CD4-positive, alpha-beta T cell (primary cell): ENCODE measurements at regions not wholly inside any gene's neighbourhood (a gene's known extent, or its start where the extent isn't known, plus 50 kb on each side); places are given as distances from the start of the nearest gene placed in this dataset.
"Not testable (repeated sequence)": the region's sequence is repeated elsewhere in the genome, so short reads cannot be mapped to it uniquely, and the experiment has no call there.

Source experiments
- ATAC-seq: fragments of 200-7000 bp; cut with Tn5 transposase; one replicate; pipeline ENCODE4 v1.10.0; 2022; ENCODE audit warnings: mild to moderate bottlenecking; ENCODE audit not compliant: poor library complexity
- CTCF ChIA-PET: fragments of 350-600 bp; sonication (Branson Sonifier 250); formaldehyde crosslinking; loops from one replicate; lab custom pipeline; 2021; ENCODE audit warnings: antibody characterized with exemption, inconsistent platforms; lab: Charles Lee
- POLR2A ChIA-PET: fragments of 350-600 bp; sonication (Branson Sonifier 250); formaldehyde crosslinking; loops from one replicate; lab custom pipeline; 2021; ENCODE audit warnings: antibody characterized with exemption, inconsistent platforms; lab: Charles Lee
- DNase-seq, 14 experiments: peaks; one replicate each; pipeline ENCODE4 v3.0.0-alpha.2; 2013 to 2020; ENCODE audit warnings: mixed read lengths in 2 of 14
- H3K27ac ChIP-seq, 2 donors: one replicate each; pipeline versions ENCODE4 v1.5.1 to v1.7.0; 2013; ENCODE audit warnings: low read length in 2 of 2, low read depth in 1 of 2, mild to moderate bottlenecking in 1 of 2
- H3K27me3 ChIP-seq, 2 experiments: 1 replicate in 1 of 2; 2 replicates in 1 of 2; pipeline versions ENCODE4 v1.6.1 to v1.7.0; 2013; ENCODE audit warnings: low read length in 2 of 2, control low read depth in 1 of 2, mild to moderate bottlenecking in 1 of 2, moderate library complexity in 1 of 2; ENCODE audit not compliant: insufficient read depth in 2 of 2, control insufficient read depth in 1 of 2
- H3K36me3 ChIP-seq: one replicate; pipeline ENCODE4 v1.6.1; 2013; ENCODE audit warnings: low read length, control low read depth; ENCODE audit not compliant: insufficient read depth
- H3K4me1 ChIP-seq: one replicate; pipeline ENCODE4 v1.6.1; 2013; ENCODE audit warnings: low read length, control low read depth; ENCODE audit not compliant: insufficient read depth
- H3K4me3 ChIP-seq: one replicate; pipeline ENCODE4 v1.5.1; 2013; ENCODE audit warnings: mild to moderate bottlenecking, low read length, moderate library complexity
- H3K9me3 ChIP-seq, 2 experiments: 1 replicate in 1 of 2; 2 replicates in 1 of 2; pipeline versions ENCODE4 v1.6.1 to v1.7.0; 2013; ENCODE audit warnings: low read length in 2 of 2, mild to moderate bottlenecking in 2 of 2, control low read depth in 1 of 2, moderate library complexity in 1 of 2; ENCODE audit not compliant: control insufficient read depth in 1 of 2, insufficient read depth in 1 of 2
- H3K27ac Mint-ChIP-seq: one replicate; pipeline ENCODE4 v1.8.0; 2020; ENCODE audit warnings: mixed read lengths
- H3K27me3 Mint-ChIP-seq: one replicate; pipeline ENCODE4 v1.8.0; 2021; ENCODE audit warnings: mixed read lengths
- H3K36me3 Mint-ChIP-seq: one replicate; pipeline ENCODE4 v1.8.0; 2021; ENCODE audit warnings: low read depth, mixed read lengths
- H3K4me1 Mint-ChIP-seq: one replicate; pipeline ENCODE4 v1.8.0; 2021; ENCODE audit warnings: low read depth, mixed read lengths
- H3K4me3 Mint-ChIP-seq: one replicate; pipeline ENCODE4 v1.8.0; 2020; ENCODE audit warnings: mild to moderate bottlenecking, mixed read lengths
- H3K9me3 Mint-ChIP-seq: one replicate; pipeline ENCODE4 v1.8.0; 2020; ENCODE audit warnings: mixed read lengths
- CTCF ChIP-seq: fragments of 200-600 bp; IDR thresholded peaks from one replicate; pipeline ENCODE4 v1.8.0; 2022; ENCODE audit warnings: antibody characterized with exemption, mild to moderate bottlenecking
- intact Hi-C, 2 experiments: fragments of 100-400 bp; cut with DNase I in 1 of 2; cut with micrococcal nuclease in 1 of 2; formaldehyde crosslinking; loops; one replicate each; pipeline versions ENCODE4 v1.15.1 to v1.9.0; 2023 to 2025; cut with DNase I, micrococcal nuclease

GRCh38 chr10:28894146-28894545 lies 216.8 kb downstream of the BAMBI start:
- no peaks in the 10 kb centered on the region for H3K27me3 ChIP-seq
- no peaks in the 10 kb centered on the region for H3K9me3 ChIP-seq
- Mint-ChIP-seq H3K27me3 (no peaks in the 10 kb centered on the region), H3K36me3 (no peaks in the 10 kb centered on the region), H3K4me1 (no peaks in the 10 kb centered on the region), H3K4me3 (no peak overlapping the region), H3K27ac (no peak overlapping the region), H3K9me3 (peaks cover 2% of the 10 kb centered on the region)
- H3K36me3 ChIP-seq: no peaks in the 10 kb centered on the region
- no peak overlapping the region for H3K4me3 ChIP-seq
- no peak overlapping the region for H3K27ac ChIP-seq
- ChIA-PET CTCF (no interaction called here), POLR2A (no interaction called here)
- no peak for ATAC-seq
- intact Hi-C loops: no loop called here
- DNase-seq: no peak
- no peak for TF ChIP-seq CTCF
- H3K4me1 ChIP-seq: no peaks in the 10 kb centered on the region

- CTCF ChIA-PET: not testable (repeated sequence)
Observed at GRCh38 chr10:28895671-28896070, 218.3 kb downstream of the BAMBI start.

GRCh38 chr10:28896791-28897409 lies 219.6 kb downstream of the BAMBI start:
- H3K4me1 Mint-ChIP-seq, H3K4me1 ChIP-seq, H3K9me3 Mint-ChIP-seq, CTCF ChIA-PET, DNase-seq, H3K36me3 ChIP-seq, H3K4me3 ChIP-seq, H3K27ac Mint-ChIP-seq, H3K36me3 Mint-ChIP-seq, POLR2A ChIA-PET, H3K4me3 Mint-ChIP-seq, H3K27me3 Mint-ChIP-seq, intact Hi-C loops, H3K9me3 ChIP-seq, H3K27ac ChIP-seq, ATAC-seq, H3K27me3 ChIP-seq: not testable (repeated sequence)

More at GRCh38 chr10:28895671-28896070, 218.3 kb downstream of the BAMBI start:
- H3K4me3 Mint-ChIP-seq, H3K4me1 ChIP-seq, H3K4me3 ChIP-seq, ATAC-seq, POLR2A ChIA-PET, H3K27me3 Mint-ChIP-seq, intact Hi-C loops, H3K9me3 ChIP-seq, H3K27ac Mint-ChIP-seq, H3K36me3 ChIP-seq, H3K27me3 ChIP-seq, H3K9me3 Mint-ChIP-seq, H3K4me1 Mint-ChIP-seq, H3K36me3 Mint-ChIP-seq, H3K27ac ChIP-seq, DNase-seq: not testable (repeated sequence)

GRCh38 chr10:28897617-28898464 lies 220.5 kb downstream of the BAMBI start:
- no peaks in the 10 kb centered on the region for H3K36me3 Mint-ChIP-seq
- TF ChIP-seq CTCF: no peak
- CTCF ChIA-PET: no interaction called here
- ATAC-seq (no peak), DNase-seq (no peak)
- H3K4me1 Mint-ChIP-seq: no peaks in the 10 kb centered on the region
- Histone ChIP-seq H3K36me3 (no peaks in the 10 kb centered on the region), H3K27me3 (no peaks in the 10 kb centered on the region), H3K9me3 (no peaks in the 10 kb centered on the region), H3K4me3 (no peak overlapping the region), H3K27ac (no peak overlapping the region), H3K4me1 (no peaks in the 10 kb centered on the region)
- peaks cover 2% of the 10 kb centered on the region for H3K9me3 Mint-ChIP-seq
- H3K27ac Mint-ChIP-seq: no peak overlapping the region
- H3K27me3 Mint-ChIP-seq: no peaks in the 10 kb centered on the region
- no peak overlapping the region for H3K4me3 Mint-ChIP-seq
- intact Hi-C loops: no loop called here
- POLR2A ChIA-PET: no interaction called here
